Liver (tissue), 2 donors: ENCODE measurements at regions not wholly inside any gene's neighbourhood (a gene's known extent, or its start where the extent isn't known, plus 50 kb on each side); places are given as distances from the start of the nearest gene placed in this dataset.

Source experiments
- CTCF ChIP-seq: fragments of 150-350 bp; IDR thresholded peaks from 2 replicates; pipeline ENCODE4 v1.5.1; 2017; ENCODE audit warnings: improper control_type of control experiment, low read depth, low read length; ENCODE audit not compliant: missing input control
- MAX ChIP-seq: IDR thresholded peaks from 2 replicates; pipeline ENCODE4 v1.6.1; 2016; ENCODE audit warnings: antibody characterized with exemption
- REST ChIP-seq: IDR thresholded peaks from 2 replicates; pipeline ENCODE4 v1.6.1; 2016; ENCODE audit warnings: antibody characterized with exemption, mild to moderate bottlenecking
- donor health status: healthy.

- no peak for TF ChIP-seq CTCF
- no peak for TF ChIP-seq REST
- TF ChIP-seq MAX = no peak
These were observed 117.9 kb upstream of the PRDM9 start for GRCh38 chr5:23389291-23390101.
